ENCODE measurements at regions not wholly inside any gene's neighbourhood (a gene's known extent, or its start where the extent isn't known, plus 50 kb on each side); places are given as distances from the start of the nearest gene placed in this dataset.

- TF ChIP-seq NFE2L2 (conservative IDR thresholded peaks at IDR 0.05; ENCODE audit: low read length) (no peak), CEBPB (IDR thresholded peaks at IDR 0.05) (0 out of 4 replicates have a peak, but pooled peaks of 1 of the 2 experiments have one; percentile 8), KDM5A (IDR thresholded peaks at IDR 0.05) (no peak), RFX5 (IDR thresholded peaks at IDR 0.05) (no peak), MYC (IDR thresholded peaks at IDR 0.05; ENCODE audit: borderline replicate concordance, low read length) (no peak), MAZ (IDR thresholded peaks at IDR 0.05; ENCODE audit: borderline replicate concordance, low read depth, low read length) (no peak), JUN (IDR thresholded peaks at IDR 0.05) (no peak), FOSL2 (IDR thresholded peaks at IDR 0.05) (no peak), FOSL2 (CRISPR knock-in tag; IDR thresholded peaks at IDR 0.05) (no peak), POLR2A (IDR thresholded peaks at IDR 0.05; ENCODE audit: low read length) (no peak)
- TF ChIP-seq, protein P1, sequence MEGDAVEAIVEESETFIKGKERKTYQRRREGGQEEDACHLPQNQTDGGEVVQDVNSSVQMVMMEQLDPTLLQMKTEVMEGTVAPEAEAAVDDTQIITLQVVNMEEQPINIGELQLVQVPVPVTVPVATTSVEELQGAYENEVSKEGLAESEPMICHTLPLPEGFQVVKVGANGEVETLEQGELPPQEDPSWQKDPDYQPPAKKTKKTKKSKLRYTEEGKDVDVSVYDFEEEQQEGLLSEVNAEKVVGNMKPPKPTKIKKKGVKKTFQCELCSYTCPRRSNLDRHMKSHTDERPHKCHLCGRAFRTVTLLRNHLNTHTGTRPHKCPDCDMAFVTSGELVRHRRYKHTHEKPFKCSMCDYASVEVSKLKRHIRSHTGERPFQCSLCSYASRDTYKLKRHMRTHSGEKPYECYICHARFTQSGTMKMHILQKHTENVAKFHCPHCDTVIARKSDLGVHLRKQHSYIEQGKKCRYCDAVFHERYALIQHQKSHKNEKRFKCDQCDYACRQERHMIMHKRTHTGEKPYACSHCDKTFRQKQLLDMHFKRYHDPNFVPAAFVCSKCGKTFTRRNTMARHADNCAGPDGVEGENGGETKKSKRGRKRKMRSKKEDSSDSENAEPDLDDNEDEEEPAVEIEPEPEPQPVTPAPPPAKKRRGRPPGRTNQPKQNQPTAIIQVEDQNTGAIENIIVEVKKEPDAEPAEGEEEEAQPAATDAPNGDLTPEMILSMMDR (IDR thresholded peaks at IDR 0.05) = no peak
Measured at GRCh38 chr1:187577610-187578009, 748.9 kb downstream of the PLA2G4A start.

All from A549 (cell line).